Stimulated activated CD4-positive, alpha-beta T cell treated with anti-CD3 and anti-CD28 coated beads, Interleukin-12 subunit alpha, Interleukin-12 subunit beta, amount 100 ng/mL, for 24 hours (primary cell): ENCODE measurements at regions not wholly inside any gene's neighbourhood (a gene's known extent, or its start where the extent isn't known, plus 50 kb on each side); places are given as distances from the start of the nearest gene placed in this dataset.

Experiments used
- DNase-seq, 2 experiments: peaks; one replicate each; pipeline ENCODE4 v3.0.0-alpha.2; 2020; ENCODE audit warnings: low read depth in 2 of 2

DNA sequence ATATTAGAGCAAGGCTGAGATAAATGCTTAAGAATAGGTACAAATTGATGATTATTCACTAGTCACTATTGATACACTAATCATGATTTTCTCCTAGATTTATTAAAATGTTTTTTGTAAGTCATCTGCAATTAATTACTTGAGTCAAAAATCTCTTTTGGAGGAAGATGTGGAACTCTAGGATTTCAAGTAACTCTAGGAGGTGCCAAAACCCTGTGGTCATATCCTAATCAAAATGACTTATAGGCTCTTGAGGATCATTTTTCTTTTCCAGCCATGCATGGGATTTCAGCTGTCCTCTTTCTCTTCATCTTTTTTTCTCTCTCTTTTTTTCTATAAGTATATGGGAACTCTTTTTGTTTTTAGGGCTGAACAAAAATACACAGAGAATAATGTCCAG lies 141.8 kb upstream of the CD180 start:
- no peak for DNase-seq

GRCh38 chr5:67337751-67338150 lies 141.2 kb upstream of the CD180 start:
- DNase-seq = no peak

GRCh38 chr5:67335426-67335825 lies 138.8 kb upstream of the CD180 start:
- DNase-seq = no peak

GRCh38 chr5:67334373-67334772 lies 137.8 kb upstream of the CD180 start:
- DNase-seq = no peak

DNA sequence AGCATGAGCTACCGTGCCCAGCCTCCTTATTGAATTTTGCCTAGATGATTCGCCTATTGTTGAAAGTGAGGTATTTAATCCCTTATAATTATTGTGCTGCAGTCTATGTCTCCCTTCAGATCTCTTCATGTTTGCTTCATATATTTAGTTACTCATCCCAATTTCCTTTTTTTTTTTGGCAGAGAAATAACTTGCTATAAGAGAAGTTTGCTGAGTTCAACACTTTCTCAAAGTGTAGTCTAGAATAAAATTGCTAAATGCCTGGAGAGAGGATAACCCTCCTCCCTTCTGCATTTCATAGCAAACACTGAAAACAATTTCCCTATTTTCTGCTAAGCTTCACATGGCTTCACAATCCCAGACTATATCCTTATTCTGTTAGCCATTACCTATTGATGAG lies 136.6 kb upstream of the CD180 start:
- no peak for DNase-seq

DNA sequence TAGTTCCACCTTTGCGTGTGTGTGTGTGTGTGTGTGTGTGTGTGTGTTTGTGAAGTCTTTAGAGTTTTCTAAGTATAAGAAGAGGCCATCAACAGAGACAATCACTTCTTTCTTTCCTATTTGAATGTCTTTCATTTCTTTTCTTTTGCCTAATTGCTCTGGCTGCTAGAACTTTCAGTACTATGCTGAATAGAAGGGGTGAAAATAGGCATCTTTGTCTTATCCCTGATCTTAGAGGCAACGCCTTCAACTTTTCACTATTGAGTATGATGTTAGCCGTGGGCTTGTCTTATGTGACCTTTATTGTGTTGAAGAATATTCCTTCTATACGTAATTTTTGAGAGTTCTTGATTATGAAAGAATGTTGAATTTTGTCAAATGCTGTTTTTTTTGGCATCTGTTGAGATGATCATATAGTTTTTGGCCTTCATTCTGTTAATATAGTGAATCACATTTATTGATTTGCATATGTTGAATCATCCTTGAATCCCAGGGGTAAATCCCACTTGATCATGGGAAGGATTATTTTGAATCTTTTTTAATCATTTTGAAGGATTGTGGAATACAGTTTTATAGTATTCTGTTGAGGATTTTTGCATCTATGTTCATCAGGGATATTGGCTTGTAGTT lies 134.8 kb upstream of the CD180 start:
- DNase-seq = no peak

DNA sequence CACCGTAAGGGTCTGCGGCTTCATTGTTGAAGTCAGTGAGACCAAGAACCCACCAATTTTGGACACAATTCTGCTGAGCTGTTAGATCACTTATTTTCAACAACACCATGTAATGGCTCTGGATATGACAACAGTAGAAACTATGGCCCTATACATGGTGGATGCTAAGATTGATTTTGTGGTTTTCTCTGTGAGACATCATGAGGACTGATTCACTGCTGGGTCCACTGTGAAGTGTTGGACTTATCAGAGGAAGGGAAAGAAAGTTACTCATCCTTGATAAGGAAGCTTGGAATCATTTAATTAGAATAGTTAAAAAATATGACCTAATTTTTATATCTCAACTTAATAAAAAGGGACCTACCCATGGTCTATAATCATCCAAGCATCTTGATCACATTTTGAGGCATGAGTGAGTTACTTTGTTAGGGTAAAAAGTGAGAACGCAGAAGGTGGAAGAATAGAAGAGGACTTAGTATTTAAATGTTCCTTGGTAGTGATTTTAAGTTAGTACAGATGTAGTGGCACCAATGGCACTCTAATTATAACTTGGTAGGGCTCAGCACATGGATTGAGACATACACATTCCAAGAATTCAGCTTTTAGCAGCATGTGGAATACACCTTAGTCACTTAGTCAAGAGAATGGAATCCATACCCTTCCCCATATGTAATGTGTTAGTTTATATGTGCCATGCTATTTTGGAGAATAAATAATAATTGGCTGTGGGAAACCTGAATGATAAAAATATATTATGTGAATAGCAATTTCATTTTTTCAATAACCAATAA lies 123.5 kb upstream of the CD180 start:
- no peak for DNase-seq

GRCh38 chr5:67318746-67319145 lies 122.1 kb upstream of the CD180 start:
- no peak for DNase-seq

- DNase-seq = no peak
These were observed 121.0 kb upstream of the CD180 start for GRCh38 chr5:67317603-67318002.

- no peak for DNase-seq
These were observed 120.1 kb upstream of the CD180 start for GRCh38 chr5:67316695-67317094.

DNA sequence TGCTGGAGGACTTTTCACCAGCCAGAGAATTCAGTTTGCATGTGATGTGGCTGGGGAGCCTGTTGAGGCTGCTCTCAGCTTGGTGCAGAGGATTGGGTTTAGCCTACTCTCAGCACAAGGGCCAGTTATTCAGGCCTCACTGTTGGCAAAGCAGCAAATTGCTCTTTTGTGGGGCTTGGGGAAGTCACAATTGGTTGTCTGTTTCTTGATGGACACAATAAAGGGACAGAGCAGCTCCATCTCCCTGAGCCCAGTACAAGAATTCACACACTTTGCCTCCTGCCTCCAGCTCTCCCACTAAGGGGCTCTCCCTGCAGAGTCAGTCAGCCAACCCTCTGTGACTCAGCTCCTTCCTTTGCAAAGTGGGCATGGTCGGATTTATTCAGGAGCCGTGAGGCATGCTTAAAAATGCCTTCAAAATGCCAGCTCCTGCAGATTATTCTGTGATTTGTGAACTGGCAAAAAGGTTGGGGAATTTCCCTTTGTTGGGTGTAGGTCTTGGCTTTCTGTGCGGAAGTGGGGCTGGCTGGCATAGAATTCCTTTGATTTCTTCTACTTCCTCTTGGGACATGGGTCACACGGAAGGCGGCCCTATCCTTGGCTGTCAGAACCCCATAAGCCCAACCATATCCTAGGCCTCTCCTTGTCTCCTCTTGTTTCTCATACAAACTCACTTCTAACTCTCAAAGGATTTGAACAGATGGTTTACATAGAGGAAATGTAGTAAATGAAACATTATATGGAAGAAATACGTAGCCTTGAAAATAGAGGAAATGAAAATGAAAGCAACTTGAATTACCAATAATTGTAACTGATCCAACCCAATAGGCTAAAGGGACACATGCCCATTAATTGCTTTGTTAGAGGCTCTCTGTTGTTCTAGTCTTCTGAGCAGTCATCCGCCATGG lies 118.7 kb upstream of the CD180 start:
- DNase-seq = no peak

DNA sequence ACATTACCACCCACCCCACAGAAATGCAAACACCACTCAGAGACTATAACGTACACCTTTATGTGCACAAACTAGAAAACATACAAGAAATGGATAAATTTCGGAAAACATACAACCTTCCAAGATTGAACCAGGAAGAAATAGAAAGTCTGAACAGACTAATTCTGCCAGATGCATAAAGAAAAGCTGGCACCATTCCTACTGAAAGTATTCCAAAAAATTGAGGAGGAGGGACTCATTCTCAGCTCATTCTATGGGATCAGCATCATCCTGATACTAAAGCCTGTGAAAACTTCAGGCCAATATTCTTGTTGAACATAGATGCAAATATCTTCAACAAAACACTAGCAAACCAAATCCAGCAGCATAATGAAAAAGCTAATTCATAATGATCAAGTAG lies 115.1 kb upstream of the CD180 start:
- no peak for DNase-seq

DNA sequence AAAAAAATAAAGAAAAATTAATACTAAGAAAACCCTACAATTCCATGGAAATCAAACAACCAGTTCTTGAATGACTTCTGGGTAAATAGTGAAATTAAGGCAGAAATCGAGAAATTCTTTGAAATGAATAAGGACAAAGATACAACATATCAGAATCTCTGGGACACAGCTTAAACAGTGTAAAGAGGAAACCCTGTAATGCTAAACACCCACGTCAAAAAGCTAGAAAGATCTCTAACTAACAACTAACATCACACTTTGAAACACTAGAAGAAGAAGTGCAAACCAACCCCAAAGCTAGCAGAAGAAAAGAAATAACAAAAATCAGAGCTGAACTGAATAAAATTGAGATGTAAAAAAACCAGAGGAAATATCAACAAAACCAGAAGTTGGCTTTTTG lies 114.6 kb upstream of the CD180 start:
- no peak for DNase-seq

- DNase-seq = no peak
These were observed 114.1 kb upstream of the CD180 start for GRCh38 chr5:67310740-67311139.

DNA sequence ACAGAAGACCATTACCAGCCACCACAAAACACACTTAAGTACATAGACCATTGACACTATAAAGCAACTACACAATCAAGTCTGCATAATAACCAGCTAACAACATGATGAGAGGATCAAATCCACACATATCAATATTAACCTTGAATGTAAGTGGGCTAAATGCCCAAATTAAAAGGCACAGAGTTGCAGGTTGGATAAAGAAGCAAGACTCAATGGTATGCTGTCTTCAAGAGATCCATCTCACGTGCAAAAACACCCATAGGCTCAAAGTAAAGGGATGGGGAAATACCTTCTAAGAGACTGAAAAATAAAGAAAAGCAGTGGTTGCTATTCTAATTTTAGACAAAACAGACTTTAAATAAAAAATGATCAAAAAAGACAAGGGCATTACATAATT lies 113.6 kb upstream of the CD180 start:
- no peak for DNase-seq

GRCh38 chr5:67308988-67309688 lies 112.5 kb upstream of the CD180 start:
- no peak for DNase-seq

DNA sequence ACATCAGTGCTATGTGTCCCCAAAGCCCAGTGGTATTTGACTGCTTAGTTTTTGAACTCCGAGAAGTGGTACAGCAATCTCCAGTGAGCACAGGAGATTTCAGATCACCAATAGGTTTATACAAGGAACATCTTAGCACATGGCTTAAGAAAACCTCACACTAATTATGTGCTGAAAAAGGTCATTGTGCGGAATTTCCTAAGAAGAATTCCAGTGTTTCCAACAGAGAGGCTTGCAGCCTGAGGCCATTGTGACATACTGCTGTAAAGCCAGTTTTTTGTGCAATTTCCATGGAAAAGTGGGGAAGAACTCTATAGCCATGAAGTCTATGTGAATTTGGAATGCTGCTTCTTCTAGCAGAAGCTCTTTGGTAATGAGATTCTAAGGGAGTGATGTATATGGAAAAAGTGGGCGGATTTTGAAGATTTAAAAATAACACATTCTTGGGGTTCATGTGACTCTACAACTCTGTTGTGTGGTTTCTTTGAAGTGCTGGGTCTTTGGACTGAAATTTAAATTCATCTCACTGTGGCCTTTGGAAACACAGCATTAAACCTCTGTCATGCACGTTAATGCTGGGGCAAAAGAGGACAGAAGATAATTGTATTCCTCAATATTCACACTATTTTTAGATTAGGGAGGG lies 110.5 kb upstream of the CD180 start:
- no peak for DNase-seq

DNA sequence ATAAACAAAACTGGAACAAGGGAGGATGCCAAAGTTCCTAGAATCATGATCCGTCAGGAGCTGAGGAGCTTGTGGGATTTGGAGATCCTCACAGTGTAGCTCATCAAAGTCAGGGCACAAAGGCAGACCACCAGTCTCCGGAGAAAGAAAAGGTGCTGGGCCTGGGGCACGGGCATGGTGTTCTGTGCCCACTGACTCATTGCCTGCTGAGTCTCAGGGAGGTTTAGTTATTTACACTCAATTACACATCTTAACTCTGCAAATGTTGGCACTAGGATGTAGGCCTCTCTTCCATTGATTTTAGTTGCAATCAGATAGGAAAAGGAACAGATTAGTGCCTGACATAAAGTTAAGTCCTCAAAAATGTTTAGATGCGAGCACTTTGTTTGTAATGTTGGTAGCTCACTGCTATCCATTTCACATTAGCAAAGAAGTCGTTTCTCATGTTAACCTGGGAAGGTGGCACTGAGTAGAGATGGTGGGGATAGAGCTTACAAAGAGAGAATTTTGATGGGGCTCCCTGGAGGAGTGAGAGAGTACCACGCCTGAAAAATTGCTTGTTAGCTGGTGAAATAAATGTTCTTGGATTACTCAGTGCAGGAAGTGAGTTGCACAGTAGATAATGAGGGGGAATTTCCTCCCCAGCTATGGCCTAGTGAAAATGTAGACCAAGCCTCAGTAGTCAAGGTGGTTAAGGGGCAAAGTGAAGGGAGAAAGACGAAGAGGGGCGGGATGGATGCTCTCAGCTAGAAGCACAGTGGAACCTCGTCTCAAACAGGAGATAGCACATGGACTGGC lies 109.5 kb upstream of the CD180 start:
- no peak for DNase-seq

DNA sequence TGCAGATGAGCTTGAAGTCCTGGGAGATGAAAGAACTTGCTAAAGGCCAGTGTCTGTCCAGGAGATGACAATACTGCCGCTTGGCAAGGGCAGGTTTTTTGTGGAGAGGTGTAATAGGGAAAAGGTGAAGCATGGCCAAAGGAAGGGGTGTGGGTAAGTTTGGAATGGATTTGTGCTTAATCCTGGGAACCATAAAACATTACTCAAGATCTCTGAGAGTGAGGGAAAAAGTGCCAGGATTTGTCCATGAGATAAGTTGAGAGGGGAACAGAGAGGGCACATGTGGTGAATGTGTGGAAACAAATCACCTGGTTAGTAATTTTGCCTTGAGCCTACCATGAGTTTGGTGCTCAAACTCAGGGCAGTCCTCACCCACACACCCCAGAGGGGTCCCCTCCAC lies 108.8 kb upstream of the CD180 start:
- no peak for DNase-seq

DNA sequence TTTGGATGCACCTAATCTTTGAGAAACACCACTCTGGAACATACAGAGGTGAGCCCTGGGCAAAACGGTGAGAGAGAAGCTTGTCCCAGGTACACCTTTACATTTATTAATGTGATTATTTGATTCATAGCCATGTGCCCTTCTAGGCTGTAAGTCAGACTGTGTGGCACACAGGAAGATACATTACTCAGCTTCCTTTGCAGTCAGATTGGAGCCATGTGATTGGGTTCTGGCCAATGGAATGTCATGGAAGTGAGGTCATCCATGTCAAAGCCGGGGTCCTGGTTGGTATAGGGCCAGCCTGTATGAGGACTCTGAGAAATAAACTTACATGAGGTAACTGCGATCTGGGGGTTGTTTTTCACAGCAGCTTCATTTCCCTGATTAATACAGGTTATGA lies 106.8 kb upstream of the CD180 start:
- no peak for DNase-seq
